ENCODE measurements at regions not wholly inside any gene's neighbourhood (a gene's known extent, or its start where the extent isn't known, plus 50 kb on each side); places are given as distances from the start of the nearest gene placed in this dataset.

GRCh38 chr15:37679627-37680026 is 254.8 kb upstream of the TMCO5A start:
- TF ChIP-seq, protein P1, sequence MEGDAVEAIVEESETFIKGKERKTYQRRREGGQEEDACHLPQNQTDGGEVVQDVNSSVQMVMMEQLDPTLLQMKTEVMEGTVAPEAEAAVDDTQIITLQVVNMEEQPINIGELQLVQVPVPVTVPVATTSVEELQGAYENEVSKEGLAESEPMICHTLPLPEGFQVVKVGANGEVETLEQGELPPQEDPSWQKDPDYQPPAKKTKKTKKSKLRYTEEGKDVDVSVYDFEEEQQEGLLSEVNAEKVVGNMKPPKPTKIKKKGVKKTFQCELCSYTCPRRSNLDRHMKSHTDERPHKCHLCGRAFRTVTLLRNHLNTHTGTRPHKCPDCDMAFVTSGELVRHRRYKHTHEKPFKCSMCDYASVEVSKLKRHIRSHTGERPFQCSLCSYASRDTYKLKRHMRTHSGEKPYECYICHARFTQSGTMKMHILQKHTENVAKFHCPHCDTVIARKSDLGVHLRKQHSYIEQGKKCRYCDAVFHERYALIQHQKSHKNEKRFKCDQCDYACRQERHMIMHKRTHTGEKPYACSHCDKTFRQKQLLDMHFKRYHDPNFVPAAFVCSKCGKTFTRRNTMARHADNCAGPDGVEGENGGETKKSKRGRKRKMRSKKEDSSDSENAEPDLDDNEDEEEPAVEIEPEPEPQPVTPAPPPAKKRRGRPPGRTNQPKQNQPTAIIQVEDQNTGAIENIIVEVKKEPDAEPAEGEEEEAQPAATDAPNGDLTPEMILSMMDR (conservative IDR thresholded peaks at IDR 0.05 in 1 of 2, IDR thresholded peaks at IDR 0.05 in 1 of 2; ENCODE audit: low read depth in 1 of 2, low read length in 2 of 2): no peak
- TF ChIP-seq EZH2 (IDR thresholded peaks at IDR 0.05; ENCODE audit: low read length, missing control alignments): no peak
- no peaks in the 10 kb centered on the region for H3K27me3 ChIP-seq (ENCODE audit: control insufficient read depth, insufficient read depth, low read length)
- H3K4me2 ChIP-seq (ENCODE audit: extremely low read depth, insufficient read depth, low read length): no peak overlapping the region
- no peak overlapping the region for H2AFZ ChIP-seq (ENCODE audit: low read length)
- H3K27ac ChIP-seq (ENCODE audit: insufficient read depth, low read length): no peak overlapping the region
- DNase-seq (ENCODE audit: low read depth in 2 of 2): no peak
- no peak overlapping the region for H3K9ac ChIP-seq (ENCODE audit: insufficient read depth, low read length)
- no peak overlapping the region for H3K4me3 ChIP-seq (replicated peaks in 1 of 4; ENCODE audit: control extremely low read depth in 1 of 4, insufficient read depth in 1 of 4, low read depth in 3 of 4, low read length in 4 of 4)
- no peaks in the 10 kb centered on the region for H3K79me2 ChIP-seq (ENCODE audit: control insufficient read depth, insufficient read depth, low read length)
- no peaks in the 10 kb centered on the region for H3K4me1 ChIP-seq (ENCODE audit: control insufficient read depth, extremely low read depth, insufficient read depth, low read length)
- H3K36me3 ChIP-seq (ENCODE audit: control insufficient read depth, insufficient read depth, low read length): no peaks in the 10 kb centered on the region
- no peaks in the 10 kb centered on the region for H4K20me1 ChIP-seq (ENCODE audit: control insufficient read depth, extremely low read depth, insufficient read depth, low read length)
- H3K9me3 ChIP-seq (ENCODE audit: control insufficient read depth, insufficient read depth, low read depth, low read length): no peaks in the 10 kb centered on the region

- TF ChIP-seq, protein P1 (conservative IDR thresholded peaks at IDR 0.05 in 1 of 2, IDR thresholded peaks at IDR 0.05 in 1 of 2; ENCODE audit: low read depth in 1 of 2, low read length in 2 of 2): peak in 1 of 2 donors; percentile 23
- no peak for TF ChIP-seq EZH2 (IDR thresholded peaks at IDR 0.05; ENCODE audit: low read length, missing control alignments)
- no peak overlapping the region for H3K4me2 ChIP-seq (ENCODE audit: extremely low read depth, insufficient read depth, low read length)
- no peak overlapping the region for H2AFZ ChIP-seq (ENCODE audit: low read length)
- H3K4me3 ChIP-seq (replicated peaks in 1 of 4; ENCODE audit: control extremely low read depth in 1 of 4, insufficient read depth in 1 of 4, low read depth in 3 of 4, low read length in 4 of 4): no peak overlapping the region
- H3K27ac ChIP-seq (ENCODE audit: insufficient read depth, low read length): no peak overlapping the region
- H3K79me2 ChIP-seq (ENCODE audit: control insufficient read depth, insufficient read depth, low read length): no peaks in the 10 kb centered on the region
- DNase-seq (ENCODE audit: low read depth in 2 of 2): peak; percentile 22 to 27
- H3K9me3 ChIP-seq (ENCODE audit: control insufficient read depth, insufficient read depth, low read depth, low read length): no peaks in the 10 kb centered on the region
- H4K20me1 ChIP-seq (ENCODE audit: control insufficient read depth, extremely low read depth, insufficient read depth, low read length): no peaks in the 10 kb centered on the region
- H3K4me1 ChIP-seq (ENCODE audit: control insufficient read depth, extremely low read depth, insufficient read depth, low read length): no peaks in the 10 kb centered on the region
- H3K9ac ChIP-seq (ENCODE audit: insufficient read depth, low read length): no peak overlapping the region
- H3K27me3 ChIP-seq (ENCODE audit: control insufficient read depth, insufficient read depth, low read length): no peaks in the 10 kb centered on the region
- H3K36me3 ChIP-seq (ENCODE audit: control insufficient read depth, insufficient read depth, low read length): no peaks in the 10 kb centered on the region
Observed at GRCh38 chr15:37682304-37682703, 252.1 kb upstream of the TMCO5A start.

DNA sequence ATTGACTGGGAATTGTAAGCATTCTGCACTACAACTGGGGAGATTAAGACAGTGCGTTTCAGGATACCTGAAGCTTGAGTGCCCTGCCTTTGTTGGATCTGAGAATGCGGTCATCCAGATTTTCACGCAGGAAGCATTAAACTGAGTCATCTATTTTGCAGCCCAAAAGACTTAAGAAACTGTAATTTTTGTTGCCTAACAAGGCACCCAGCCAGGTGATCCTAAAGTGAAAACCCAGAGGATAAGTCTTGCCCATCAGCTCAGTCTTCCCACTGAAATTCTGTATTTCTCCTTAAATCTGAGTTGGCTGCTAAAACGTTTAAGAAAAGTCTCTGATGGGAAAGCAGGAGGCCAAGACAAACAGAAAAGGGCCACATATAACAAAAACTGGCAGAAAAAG is 242.5 kb upstream of the TMCO5A start:
- Histone ChIP-seq H3K4me3 (replicated peaks in 1 of 4; ENCODE audit: control extremely low read depth in 1 of 4, insufficient read depth in 1 of 4, low read depth in 3 of 4, low read length in 4 of 4) (no peak overlapping the region), H3K79me2 (ENCODE audit: control insufficient read depth, insufficient read depth, low read length) (no peaks in the 10 kb centered on the region), H3K4me2 (ENCODE audit: extremely low read depth, insufficient read depth, low read length) (no peak overlapping the region), H4K20me1 (ENCODE audit: control insufficient read depth, extremely low read depth, insufficient read depth, low read length) (no peaks in the 10 kb centered on the region), H3K9ac (ENCODE audit: insufficient read depth, low read length) (no peak overlapping the region), H2AFZ (ENCODE audit: low read length) (no peak overlapping the region), H3K27ac (ENCODE audit: insufficient read depth, low read length) (no peak overlapping the region), H3K36me3 (ENCODE audit: control insufficient read depth, insufficient read depth, low read length) (no peaks in the 10 kb centered on the region), H3K4me1 (ENCODE audit: control insufficient read depth, extremely low read depth, insufficient read depth, low read length) (no peaks in the 10 kb centered on the region), H3K9me3 (ENCODE audit: control insufficient read depth, insufficient read depth, low read depth, low read length) (no peaks in the 10 kb centered on the region), H3K27me3 (ENCODE audit: control insufficient read depth, insufficient read depth, low read length) (no peaks in the 10 kb centered on the region)
- no peak for TF ChIP-seq EZH2 (IDR thresholded peaks at IDR 0.05; ENCODE audit: low read length, missing control alignments)
- TF ChIP-seq, protein P1 (conservative IDR thresholded peaks at IDR 0.05 in 1 of 2, IDR thresholded peaks at IDR 0.05 in 1 of 2; ENCODE audit: low read depth in 1 of 2, low read length in 2 of 2): no peak
- DNase-seq (ENCODE audit: low read depth in 2 of 2): peak in 1 of 2 donors; percentile 21

Measured in fibroblast of lung (primary cell).